AG09319 (cell line): ENCODE measurements at regions not wholly inside any gene's neighbourhood (a gene's known extent, or its start where the extent isn't known, plus 50 kb on each side); places are given as distances from the start of the nearest gene placed in this dataset.

ENCODE experiments used
- DNase-seq: peaks from one replicate; pipeline ENCODE4 v3.0.0-alpha.2; 2010; ENCODE audit warnings: low read depth; ENCODE audit errors: extremely low read depth
- TF ChIP-seq, protein P1 (sequence below): IDR thresholded peaks from 2 replicates; pipeline ENCODE4 v1.5.1; 2011; ENCODE audit warnings: low read depth, mild to moderate bottlenecking, inconsistent platforms, low read length, moderate library complexity

DNA sequence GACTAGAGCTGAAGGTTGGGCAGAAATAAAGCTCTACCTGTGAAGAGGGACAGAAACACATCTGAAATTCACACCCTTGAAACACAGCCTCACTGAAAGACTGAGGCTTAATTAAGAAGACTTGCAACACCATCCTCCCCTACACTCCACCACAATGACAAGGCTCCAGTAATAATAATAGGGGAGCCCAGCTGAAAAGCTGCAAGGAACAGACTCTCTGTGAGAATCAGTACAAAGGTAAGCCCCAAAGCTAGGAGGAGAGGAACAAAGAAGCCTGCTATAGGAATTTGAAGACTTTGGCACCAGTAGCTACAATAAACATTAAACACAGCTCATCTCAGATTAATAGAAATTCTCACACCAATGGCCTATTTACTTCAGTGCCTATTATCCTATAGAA, 176.9 kb downstream of the FAT3 start:
- TF ChIP-seq, protein P1, sequence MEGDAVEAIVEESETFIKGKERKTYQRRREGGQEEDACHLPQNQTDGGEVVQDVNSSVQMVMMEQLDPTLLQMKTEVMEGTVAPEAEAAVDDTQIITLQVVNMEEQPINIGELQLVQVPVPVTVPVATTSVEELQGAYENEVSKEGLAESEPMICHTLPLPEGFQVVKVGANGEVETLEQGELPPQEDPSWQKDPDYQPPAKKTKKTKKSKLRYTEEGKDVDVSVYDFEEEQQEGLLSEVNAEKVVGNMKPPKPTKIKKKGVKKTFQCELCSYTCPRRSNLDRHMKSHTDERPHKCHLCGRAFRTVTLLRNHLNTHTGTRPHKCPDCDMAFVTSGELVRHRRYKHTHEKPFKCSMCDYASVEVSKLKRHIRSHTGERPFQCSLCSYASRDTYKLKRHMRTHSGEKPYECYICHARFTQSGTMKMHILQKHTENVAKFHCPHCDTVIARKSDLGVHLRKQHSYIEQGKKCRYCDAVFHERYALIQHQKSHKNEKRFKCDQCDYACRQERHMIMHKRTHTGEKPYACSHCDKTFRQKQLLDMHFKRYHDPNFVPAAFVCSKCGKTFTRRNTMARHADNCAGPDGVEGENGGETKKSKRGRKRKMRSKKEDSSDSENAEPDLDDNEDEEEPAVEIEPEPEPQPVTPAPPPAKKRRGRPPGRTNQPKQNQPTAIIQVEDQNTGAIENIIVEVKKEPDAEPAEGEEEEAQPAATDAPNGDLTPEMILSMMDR, result no peak
- no peak for DNase-seq

DNA sequence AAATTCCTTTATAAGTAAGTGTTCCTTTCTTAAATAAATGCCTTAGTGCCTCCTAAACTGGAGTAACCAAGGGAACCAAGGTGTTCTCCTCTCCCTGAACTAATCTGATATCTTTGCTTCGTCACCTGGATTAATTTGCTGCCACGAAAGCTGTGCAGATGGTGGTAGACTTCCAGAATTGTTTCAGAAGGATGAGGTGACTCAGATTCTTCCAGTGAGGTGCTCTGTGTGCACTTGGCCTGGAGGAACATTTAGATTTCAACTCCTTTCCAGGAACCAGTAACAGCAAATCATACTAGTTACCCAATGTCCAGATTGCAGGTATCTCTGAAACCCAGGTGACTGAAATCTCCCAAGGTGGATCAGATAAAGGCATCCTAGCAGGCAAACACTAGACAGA, 181.9 kb downstream of the FAT3 start:
- TF ChIP-seq, protein P1, result no peak
- DNase-seq, result no peak

DNA sequence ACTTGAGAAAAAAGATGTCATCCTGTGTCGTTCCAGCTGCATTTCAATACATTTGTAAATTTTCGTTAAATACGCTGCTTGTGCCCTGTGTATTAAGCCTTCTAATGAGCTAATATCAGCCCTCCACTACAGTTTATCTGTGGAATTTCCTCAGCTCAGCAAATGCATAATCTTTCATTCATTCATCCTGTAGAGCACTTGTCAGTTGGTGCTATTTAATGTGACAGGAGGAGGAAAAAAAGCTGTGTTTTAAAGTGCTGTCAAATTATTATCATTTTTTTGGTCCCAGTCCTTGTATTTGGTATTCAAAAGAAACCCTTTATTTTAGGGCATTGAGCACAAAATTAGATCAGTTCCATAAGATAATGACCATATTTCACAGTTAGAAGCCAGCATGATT, 184.7 kb downstream of the FAT3 start:
- TF ChIP-seq, protein P1, result no peak
- no peak for DNase-seq

DNA sequence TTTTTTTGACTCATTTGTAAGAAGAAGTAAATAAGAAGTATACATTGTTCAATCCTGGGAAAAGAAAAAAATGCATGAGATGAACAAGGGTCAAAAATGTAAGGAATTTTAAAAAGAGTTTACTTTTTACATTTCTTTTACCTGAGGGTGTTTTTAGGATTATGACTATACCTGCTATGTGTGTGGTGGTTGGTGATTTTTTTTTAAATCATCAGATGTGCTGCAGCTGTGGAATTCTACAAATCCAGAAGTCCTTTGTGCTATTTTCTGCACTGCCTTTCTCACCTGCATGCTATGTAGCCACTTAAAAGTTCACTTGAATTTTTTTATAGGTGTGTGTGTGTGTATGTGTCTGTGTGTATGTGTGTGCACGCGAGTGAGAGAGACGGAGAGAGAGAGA, 185.3 kb downstream of the FAT3 start:
- TF ChIP-seq, protein P1, result no peak
- DNase-seq, result no peak

DNA sequence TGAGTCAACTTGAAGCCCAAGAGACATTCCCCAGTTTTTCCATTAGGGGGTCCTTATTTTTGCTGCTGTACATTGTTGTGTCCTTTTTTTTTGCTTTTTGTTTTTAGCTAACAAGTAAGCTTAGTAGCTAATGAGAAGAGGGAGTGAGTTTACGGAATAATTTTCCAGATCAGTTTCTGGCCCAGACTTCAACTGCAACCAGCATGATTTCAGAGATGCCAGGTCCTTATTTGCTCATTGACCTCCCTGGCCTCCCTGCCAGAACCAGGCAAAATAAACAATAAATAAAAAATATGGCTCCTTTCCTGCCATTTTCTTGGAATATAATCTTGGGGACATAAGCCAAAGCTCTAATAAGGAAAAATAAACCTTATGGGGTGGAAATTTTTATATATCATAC, 185.9 kb downstream of the FAT3 start:
- no peak for DNase-seq
- TF ChIP-seq, protein P1, result no peak

DNA sequence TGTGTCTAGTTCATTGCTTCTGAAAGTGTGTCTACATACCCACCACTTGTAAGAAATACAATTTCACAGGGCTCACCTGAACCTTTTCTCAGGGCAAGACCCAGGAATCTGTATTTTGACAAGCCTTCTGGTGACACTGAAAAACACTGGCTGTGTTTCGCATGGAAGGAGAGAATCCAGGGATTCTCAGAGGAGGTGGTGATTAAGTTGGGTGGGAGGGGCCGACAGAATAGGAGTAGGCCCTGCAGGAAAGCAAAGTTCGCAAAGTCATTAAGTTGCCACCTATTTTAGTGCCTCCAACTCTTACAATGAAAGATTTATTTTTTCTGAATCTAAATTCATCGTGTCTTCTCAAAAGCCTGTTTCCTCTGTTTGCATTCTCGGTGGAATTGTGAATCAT, 186.8 kb downstream of the FAT3 start:
- TF ChIP-seq, protein P1, result no peak
- DNase-seq, result no peak

DNA sequence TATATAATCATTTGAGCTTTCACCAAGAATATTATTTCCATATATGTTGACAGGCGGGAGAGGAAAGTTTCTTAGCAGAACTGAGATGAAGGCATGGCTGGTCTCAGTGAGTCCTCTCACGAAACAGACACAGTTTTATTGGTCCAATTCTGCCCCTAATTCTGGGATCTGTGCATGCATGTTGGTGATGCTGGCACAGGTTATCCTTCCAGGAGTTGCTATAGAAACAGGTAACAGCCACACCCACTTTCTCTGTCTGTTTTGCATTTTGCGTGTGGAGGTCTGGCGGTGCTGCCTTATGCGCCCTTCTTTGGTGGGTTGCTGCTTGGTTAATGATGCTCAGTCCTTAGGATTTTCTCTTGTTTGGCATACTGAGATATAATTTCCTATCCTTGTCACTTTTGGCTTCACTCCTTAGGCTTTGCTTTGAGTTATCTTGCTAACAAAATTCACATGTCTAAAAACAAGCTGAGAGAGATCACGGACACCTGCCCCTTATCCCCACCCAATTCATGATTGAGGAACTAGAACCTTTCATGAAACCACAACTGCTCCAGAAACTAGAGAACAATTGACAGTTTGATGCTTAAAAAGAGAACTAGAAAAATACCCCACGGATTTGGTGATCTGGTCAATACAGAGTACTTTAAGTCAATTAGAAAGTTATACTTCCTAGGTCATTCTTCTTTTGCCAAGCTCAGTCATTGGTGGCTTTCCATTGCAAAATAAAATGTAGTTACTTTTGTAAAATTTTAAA, 189.3 kb downstream of the FAT3 start:
- TF ChIP-seq, protein P1, result no peak
- DNase-seq, result no peak
